H9 (cell line): ENCODE measurements at regions not wholly inside any gene's neighbourhood (a gene's known extent, or its start where the extent isn't known, plus 50 kb on each side); places are given as distances from the start of the nearest gene placed in this dataset.

Experiments used
- DNase-seq: peaks from one replicate; pipeline ENCODE4 v3.0.0-alpha.2; 2017
- H2AFZ ChIP-seq: one replicate; pipeline ENCODE4 v1.6.1; 2013; ENCODE audit warnings: mild to moderate bottlenecking, low read length, control low read depth, moderate library complexity
- H2AK5ac ChIP-seq: 2 replicates; pipeline ENCODE4 v1.6.1; 2013; ENCODE audit warnings: low read length, control low read depth, mixed read lengths; ENCODE audit not compliant: insufficient read length
- H2BK120ac ChIP-seq: one replicate; pipeline ENCODE4 v1.6.1; 2013; ENCODE audit warnings: low read depth, mild to moderate bottlenecking, low read length, control low read depth, inconsistent platforms; ENCODE audit not compliant: poor library complexity, severe bottlenecking
- H2BK12ac ChIP-seq: 2 replicates; pipeline ENCODE4 v1.6.1; 2013; ENCODE audit warnings: low read length, control low read depth, mixed read lengths, low read depth; ENCODE audit not compliant: insufficient read length
- H2BK15ac ChIP-seq: 2 replicates; pipeline ENCODE4 v1.6.1; 2013; ENCODE audit warnings: low read depth, low read length, control low read depth
- H2BK20ac ChIP-seq: one replicate; pipeline ENCODE4 v1.6.1; 2013; ENCODE audit warnings: low read depth, mild to moderate bottlenecking, low read length, control low read depth, inconsistent platforms; ENCODE audit not compliant: poor library complexity, severe bottlenecking
- H2BK5ac ChIP-seq: 2 replicates; pipeline ENCODE4 v1.6.1; 2013; ENCODE audit warnings: low read length, control low read depth, mixed read lengths; ENCODE audit not compliant: insufficient read length
- H3K14ac ChIP-seq: 2 replicates; pipeline ENCODE4 v1.6.1; 2013; ENCODE audit warnings: low read length, control low read depth; ENCODE audit not compliant: insufficient read depth
- H3K18ac ChIP-seq: 2 replicates; pipeline ENCODE4 v1.6.1; 2013; ENCODE audit warnings: low read depth, mild to moderate bottlenecking, mixed read lengths, low read length, control low read depth; ENCODE audit not compliant: insufficient read length
- H3K23ac ChIP-seq: 2 replicates; pipeline ENCODE4 v1.6.1; 2013; ENCODE audit warnings: low read length, control low read depth, mixed read lengths, low read depth; ENCODE audit not compliant: insufficient read length
- H3K23me2 ChIP-seq: 2 replicates; pipeline ENCODE4 v1.6.1; 2013; ENCODE audit warnings: low read depth, mild to moderate bottlenecking, mixed read lengths, low read length, control low read depth; ENCODE audit not compliant: insufficient read length, poor library complexity, severe bottlenecking
- H3K27ac ChIP-seq: 2 replicates; pipeline ENCODE4 v1.5.1; 2013; ENCODE audit warnings: low read length, control low read depth, mixed read lengths, low read depth; ENCODE audit not compliant: insufficient read length
- H3K27me3 ChIP-seq: 2 replicates; pipeline ENCODE4 v1.6.1; 2013; ENCODE audit warnings: low read length, control low read depth, inconsistent platforms; ENCODE audit not compliant: insufficient read depth
- H3K4ac ChIP-seq: 2 replicates; pipeline ENCODE4 v1.6.1; 2013; ENCODE audit warnings: low read depth, mild to moderate bottlenecking, control low read depth, inconsistent platforms, low read length, moderate library complexity
- H3K4me1 ChIP-seq: 2 replicates; pipeline ENCODE4 v1.6.1; 2013; ENCODE audit warnings: low read length, control low read depth, inconsistent platforms; ENCODE audit not compliant: insufficient read depth
- H3K4me2 ChIP-seq: 2 replicates; pipeline ENCODE4 v1.6.1; 2013; ENCODE audit warnings: low read length, control low read depth, mixed read lengths; ENCODE audit not compliant: insufficient read length, insufficient read depth
- H3K56ac ChIP-seq: 2 replicates; pipeline ENCODE4 v1.6.1; 2013; ENCODE audit warnings: low read depth, mild to moderate bottlenecking, mixed read lengths, low read length, control low read depth; ENCODE audit not compliant: insufficient read length
- H3K79me1 ChIP-seq: 2 replicates; pipeline ENCODE4 v1.6.1; 2013; ENCODE audit warnings: low read depth, mild to moderate bottlenecking, moderate library complexity, low read length, control low read depth, inconsistent platforms; ENCODE audit not compliant: insufficient read depth, poor library complexity, severe bottlenecking
- H3K79me2 ChIP-seq: 2 replicates; pipeline ENCODE4 v1.6.1; 2013; ENCODE audit warnings: low read length, control low read depth, inconsistent platforms; ENCODE audit not compliant: insufficient read depth
- H3K9ac ChIP-seq: 2 replicates; pipeline ENCODE4 v1.6.1; 2013; ENCODE audit warnings: low read length, control low read depth, mixed read lengths; ENCODE audit not compliant: insufficient read length; ENCODE audit errors: extremely low read depth
- H3K9me3 ChIP-seq: one replicate; pipeline ENCODE4 v1.6.1; 2013; ENCODE audit warnings: low read depth, low read length, inconsistent platforms; ENCODE audit not compliant: control insufficient read depth
- H3T11ph ChIP-seq: one replicate; pipeline ENCODE4 v1.6.1; 2013; ENCODE audit warnings: mild to moderate bottlenecking, low read length, control low read depth, inconsistent platforms
- H4K20me1 ChIP-seq: one replicate; pipeline ENCODE4 v1.6.1; 2013; ENCODE audit not compliant: control insufficient read depth, insufficient read length, insufficient read depth
- H4K5ac ChIP-seq: 2 replicates; pipeline ENCODE4 v1.6.1; 2013; ENCODE audit warnings: low read depth, mild to moderate bottlenecking, mixed read lengths, low read length, control low read depth; ENCODE audit not compliant: insufficient read length
- H4K8ac ChIP-seq: replicated peaks from 2 replicates; pipeline ENCODE4 v1.6.1; 2013; ENCODE audit warnings: low read length, control low read depth, mixed read lengths, low read depth; ENCODE audit not compliant: insufficient read length
- H4K91ac ChIP-seq: 2 replicates; pipeline ENCODE4 v1.6.1; 2013; ENCODE audit warnings: low read depth, mild to moderate bottlenecking, moderate library complexity, mixed read lengths, low read length, control low read depth; ENCODE audit not compliant: insufficient read length
- H3K27ac Mint-ChIP-seq, 3 experiments: 2 replicates in 2 of 3; 3 replicates in 1 of 3; pipeline ENCODE4 v1.8.0; 2020 to 2021; ENCODE audit warnings: mixed read lengths in 3 of 3, mild to moderate bottlenecking in 1 of 3, moderate library complexity in 1 of 3
- H3K27me3 Mint-ChIP-seq: 2 replicates; pipeline ENCODE4 v1.8.0; 2021; ENCODE audit warnings: low read depth, mild to moderate bottlenecking, moderate library complexity, mixed read lengths
- H3K36me3 Mint-ChIP-seq, 3 experiments: 2 replicates in 2 of 3; 3 replicates in 1 of 3; pipeline ENCODE4 v1.8.0; 2020 to 2021; ENCODE audit warnings: low read depth in 3 of 3, mixed read lengths in 3 of 3; ENCODE audit not compliant: insufficient read depth in 1 of 3
- H3K4me1 Mint-ChIP-seq, 2 experiments: 2 replicates each; pipeline ENCODE4 v1.8.0; 2020; ENCODE audit warnings: mixed read lengths in 2 of 2
- H3K4me3 Mint-ChIP-seq, 2 experiments: 2 replicates in 1 of 2; 3 replicates in 1 of 2; pipeline ENCODE4 v1.8.0; 2020 to 2021; ENCODE audit warnings: mild to moderate bottlenecking in 2 of 2, mixed read lengths in 2 of 2, moderate library complexity in 1 of 2
- H3K9me3 Mint-ChIP-seq, 2 experiments: 2 replicates in 1 of 2; 3 replicates in 1 of 2; pipeline ENCODE4 v1.8.0; 2020; ENCODE audit warnings: mild to moderate bottlenecking in 2 of 2, mixed read lengths in 2 of 2, moderate library complexity in 1 of 2
- WGBS: extraction: QIAGEN DNeasy Blood & Tissue Kit; methylation state at CpG from one replicate; pipeline ENCODE4 v1.1.7; 2013; ENCODE audit warnings: missing lambda C conversion rate, low lambda C conversion rate, mixed read lengths; ENCODE audit not compliant: insufficient read length; ENCODE audit errors: extremely low coverage; 5-methylcytosine and 5-hydroxymethylcytosine counted together
- TF ChIP-seq, protein P1 (sequence below): fragments of 200-600 bp; sonication (generic); conservative IDR thresholded peaks from 3 replicates; pipeline ENCODE4 v1.8.0; 2021; ENCODE audit warnings: antibody characterized with exemption, mild to moderate bottlenecking

DNA sequence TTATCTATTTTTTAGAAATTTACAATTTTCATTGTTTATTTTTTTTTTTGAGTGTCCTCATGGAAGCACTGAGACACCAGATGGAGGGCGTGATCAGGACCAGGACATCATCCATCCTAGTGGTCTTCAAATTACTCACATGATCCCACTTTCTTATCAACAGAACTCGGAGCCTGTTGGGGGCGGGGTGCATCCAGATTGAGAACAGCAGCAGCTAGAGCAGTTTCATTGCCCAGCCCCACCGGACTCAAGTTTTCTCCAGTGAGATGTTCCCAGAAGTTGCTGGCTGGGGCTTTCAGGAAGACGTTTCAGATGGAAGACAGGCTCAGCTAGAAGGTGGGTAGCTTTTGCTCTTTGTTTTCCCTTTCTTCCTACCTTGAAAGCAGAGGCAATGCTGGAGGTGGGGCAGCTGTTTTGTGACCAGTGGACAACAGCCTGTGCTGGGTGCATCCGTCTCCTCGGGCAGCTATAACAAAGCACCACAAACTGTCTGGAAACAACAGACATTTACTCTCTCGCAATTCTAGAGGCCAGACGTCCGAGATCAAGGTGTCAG, 562.1 kb downstream of the TBC1D22A start:
- DNase-seq: no peak
- Histone ChIP-seq H2AFZ (no peak overlapping the region), H3K4me1 (no peaks in the 10 kb centered on the region), H4K91ac (no peak overlapping the region), H3K23ac (no peak overlapping the region), H3K79me2 (no peaks in the 10 kb centered on the region), H4K20me1 (no peaks in the 10 kb centered on the region), H4K5ac (no peak overlapping the region), H3K9me3 (peaks cover 87% of the 10 kb centered on the region), H2BK15ac (no peak overlapping the region), H3K4me2 (no peak overlapping the region), H3K27ac (no peak overlapping the region), H3K23me2 (no peaks in the 10 kb centered on the region), H3K27me3 (no peaks in the 10 kb centered on the region; the same call in 1 of the 2 replicates), H2BK20ac (no peak overlapping the region), H2BK5ac (no peak overlapping the region), H2AK5ac (no peak overlapping the region), H3T11ph (no peak overlapping the region), H3K56ac (no peak overlapping the region), H3K79me1 (no peaks in the 10 kb centered on the region), H4K8ac (no peak overlapping the region), H2BK12ac (no peak overlapping the region), H3K14ac (no peak overlapping the region; the same call in 1 of the 2 replicates), H3K9ac (no peak overlapping the region), H3K18ac (no peak overlapping the region), H3K4ac (no peak overlapping the region), H2BK120ac (no peak overlapping the region)
- Mint-ChIP-seq H3K27me3 (peaks cover 13% of the 10 kb centered on the region), H3K9me3 (peaks cover 35 to 50% of the 10 kb centered on the region in 2 experiments), H3K27ac (no peak overlapping the region), H3K4me3 (no peak overlapping the region), H3K4me1 (no peaks in the 10 kb centered on the region), H3K36me3 (peaks cover 4 to 30% (median 15%) of the 10 kb centered on the region in 3 experiments)
- WGBS: no CpG with 5 or more reads among the region's 10 CpGs
- TF ChIP-seq, protein P1, sequence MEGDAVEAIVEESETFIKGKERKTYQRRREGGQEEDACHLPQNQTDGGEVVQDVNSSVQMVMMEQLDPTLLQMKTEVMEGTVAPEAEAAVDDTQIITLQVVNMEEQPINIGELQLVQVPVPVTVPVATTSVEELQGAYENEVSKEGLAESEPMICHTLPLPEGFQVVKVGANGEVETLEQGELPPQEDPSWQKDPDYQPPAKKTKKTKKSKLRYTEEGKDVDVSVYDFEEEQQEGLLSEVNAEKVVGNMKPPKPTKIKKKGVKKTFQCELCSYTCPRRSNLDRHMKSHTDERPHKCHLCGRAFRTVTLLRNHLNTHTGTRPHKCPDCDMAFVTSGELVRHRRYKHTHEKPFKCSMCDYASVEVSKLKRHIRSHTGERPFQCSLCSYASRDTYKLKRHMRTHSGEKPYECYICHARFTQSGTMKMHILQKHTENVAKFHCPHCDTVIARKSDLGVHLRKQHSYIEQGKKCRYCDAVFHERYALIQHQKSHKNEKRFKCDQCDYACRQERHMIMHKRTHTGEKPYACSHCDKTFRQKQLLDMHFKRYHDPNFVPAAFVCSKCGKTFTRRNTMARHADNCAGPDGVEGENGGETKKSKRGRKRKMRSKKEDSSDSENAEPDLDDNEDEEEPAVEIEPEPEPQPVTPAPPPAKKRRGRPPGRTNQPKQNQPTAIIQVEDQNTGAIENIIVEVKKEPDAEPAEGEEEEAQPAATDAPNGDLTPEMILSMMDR: no peak
